Lung (tissue), 11 donors: ENCODE measurements at regions not wholly inside any gene's neighbourhood (a gene's known extent, or its start where the extent isn't known, plus 50 kb on each side); places are given as distances from the start of the nearest gene placed in this dataset.

Experiments
- ATAC-seq: fragments of 200-7000 bp; cut with Tn5 transposase; one replicate; pipeline ENCODE4 v1.9.1; 2020; ENCODE audit warnings: moderate number of reproducible peaks; ENCODE audit not compliant: insufficient read depth, low FRiP score
- DNase-seq, 3 donors: peaks; one replicate each; pipeline ENCODE4 v3.0.0-alpha.2; 2013 to 2017
- H3K27ac ChIP-seq, 2 donors: one replicate each; pipeline ENCODE4 v1.5.1; 2013; ENCODE audit warnings: mild to moderate bottlenecking in 2 of 2, moderate library complexity in 2 of 2, control low read depth in 1 of 2, inconsistent platforms in 1 of 2, low read depth in 1 of 2, low read length in 1 of 2
- H3K27me3 ChIP-seq, 3 donors: one replicate each; pipeline ENCODE4 v1.5.1; 2013; ENCODE audit warnings: low read length in 2 of 3; ENCODE audit not compliant: control insufficient read depth in 3 of 3, insufficient read depth in 3 of 3
- H3K36me3 ChIP-seq, 4 donors: one replicate each; pipeline ENCODE4 v1.5.1; 2013; ENCODE audit warnings: low read length in 4 of 4, mild to moderate bottlenecking in 1 of 4, moderate library complexity in 1 of 4; ENCODE audit not compliant: control insufficient read depth in 4 of 4, insufficient read depth in 4 of 4
- H3K4me1 ChIP-seq, 5 donors: one replicate each; pipeline ENCODE4 v1.5.1; 2013; ENCODE audit warnings: low read length in 5 of 5, mild to moderate bottlenecking in 2 of 5, moderate library complexity in 1 of 5; ENCODE audit not compliant: control insufficient read depth in 5 of 5, insufficient read depth in 5 of 5
- H3K4me3 ChIP-seq: one replicate; pipeline ENCODE4 v1.5.1; 2013; ENCODE audit warnings: mild to moderate bottlenecking, control low read depth, moderate library complexity
- H3K9ac ChIP-seq, 2 donors: one replicate each; pipeline ENCODE4 v1.5.1; 2013; ENCODE audit warnings: low read length in 2 of 2, control low read depth in 1 of 2; ENCODE audit not compliant: insufficient read depth in 1 of 2
- H3K9me3 ChIP-seq, 4 donors: one replicate each; pipeline ENCODE4 v1.5.1; 2013; ENCODE audit warnings: low read length in 3 of 4, mild to moderate bottlenecking in 1 of 4, moderate library complexity in 1 of 4; ENCODE audit not compliant: control insufficient read depth in 4 of 4, insufficient read depth in 3 of 4
- WGBS, 2 donors: extraction: QIAGEN DNeasy Blood & Tissue Kit; methylation state at CpG; one replicate each; pipeline ENCODE4 v1.1.7; 2013; 5-methylcytosine and 5-hydroxymethylcytosine counted together
- TF ChIP-seq, protein P1 (sequence below): IDR thresholded peaks from 2 replicates; pipeline ENCODE4 v1.5.1; 2012; ENCODE audit warnings: mild to moderate bottlenecking; ENCODE audit errors: control extremely low read depth, extremely low read depth
- donor health status: control.
- donor health status: control.
- donor health status: Bipolar disorder and iron deficiency.
- donor health status: healthy.
- donor health status: DM: yes; HTN: yes; CAD: no.

DNA sequence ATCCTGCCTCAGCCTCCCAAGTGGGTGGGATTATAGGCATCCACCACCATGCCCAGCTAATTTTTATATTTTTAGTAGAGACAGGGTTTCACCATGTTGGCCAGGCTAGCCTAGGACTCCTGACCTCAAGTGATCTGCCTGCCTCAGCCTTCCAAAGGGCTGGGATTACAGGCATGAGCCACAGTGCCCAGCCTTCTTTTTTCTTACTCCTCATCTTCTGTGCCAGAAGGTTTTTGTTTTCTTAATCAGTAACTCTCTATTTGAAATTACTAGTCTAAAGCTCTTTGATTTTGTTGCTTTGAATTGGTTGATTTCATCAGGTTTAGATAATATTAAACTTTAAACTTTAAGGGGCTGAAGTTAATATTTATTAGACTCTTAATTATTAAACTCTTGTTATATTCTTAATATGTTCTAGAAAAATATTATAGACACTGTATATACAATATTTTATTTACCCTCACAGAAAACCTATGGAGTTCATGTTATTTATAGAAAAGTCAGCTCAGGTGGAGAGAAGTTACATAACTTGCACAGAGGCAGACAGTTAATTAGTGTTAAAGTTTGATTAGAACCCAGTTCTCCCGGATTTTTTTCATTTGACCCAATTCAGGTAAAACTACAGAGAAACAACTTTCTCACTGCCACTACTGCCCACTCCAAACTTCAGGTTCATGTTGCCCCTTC lies 177.4 kb upstream of the SGK1 start:
- no peaks in the 10 kb centered on the region for H3K4me1 ChIP-seq
- H3K9ac ChIP-seq: no peak overlapping the region
- H3K27ac ChIP-seq: no peak overlapping the region
- no peak overlapping the region for H3K4me3 ChIP-seq
- no peaks in the 10 kb centered on the region for H3K36me3 ChIP-seq
- WGBS, 2 donors: 63 to 97% methylated on average over 1 of the region's 1 CpG
- DNase-seq: no peak
- H3K27me3 ChIP-seq: no peaks in the 10 kb centered on the region
- TF ChIP-seq, protein P1, sequence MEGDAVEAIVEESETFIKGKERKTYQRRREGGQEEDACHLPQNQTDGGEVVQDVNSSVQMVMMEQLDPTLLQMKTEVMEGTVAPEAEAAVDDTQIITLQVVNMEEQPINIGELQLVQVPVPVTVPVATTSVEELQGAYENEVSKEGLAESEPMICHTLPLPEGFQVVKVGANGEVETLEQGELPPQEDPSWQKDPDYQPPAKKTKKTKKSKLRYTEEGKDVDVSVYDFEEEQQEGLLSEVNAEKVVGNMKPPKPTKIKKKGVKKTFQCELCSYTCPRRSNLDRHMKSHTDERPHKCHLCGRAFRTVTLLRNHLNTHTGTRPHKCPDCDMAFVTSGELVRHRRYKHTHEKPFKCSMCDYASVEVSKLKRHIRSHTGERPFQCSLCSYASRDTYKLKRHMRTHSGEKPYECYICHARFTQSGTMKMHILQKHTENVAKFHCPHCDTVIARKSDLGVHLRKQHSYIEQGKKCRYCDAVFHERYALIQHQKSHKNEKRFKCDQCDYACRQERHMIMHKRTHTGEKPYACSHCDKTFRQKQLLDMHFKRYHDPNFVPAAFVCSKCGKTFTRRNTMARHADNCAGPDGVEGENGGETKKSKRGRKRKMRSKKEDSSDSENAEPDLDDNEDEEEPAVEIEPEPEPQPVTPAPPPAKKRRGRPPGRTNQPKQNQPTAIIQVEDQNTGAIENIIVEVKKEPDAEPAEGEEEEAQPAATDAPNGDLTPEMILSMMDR: no peak
- ATAC-seq: no peak
- no peaks in the 10 kb centered on the region for H3K9me3 ChIP-seq

DNA sequence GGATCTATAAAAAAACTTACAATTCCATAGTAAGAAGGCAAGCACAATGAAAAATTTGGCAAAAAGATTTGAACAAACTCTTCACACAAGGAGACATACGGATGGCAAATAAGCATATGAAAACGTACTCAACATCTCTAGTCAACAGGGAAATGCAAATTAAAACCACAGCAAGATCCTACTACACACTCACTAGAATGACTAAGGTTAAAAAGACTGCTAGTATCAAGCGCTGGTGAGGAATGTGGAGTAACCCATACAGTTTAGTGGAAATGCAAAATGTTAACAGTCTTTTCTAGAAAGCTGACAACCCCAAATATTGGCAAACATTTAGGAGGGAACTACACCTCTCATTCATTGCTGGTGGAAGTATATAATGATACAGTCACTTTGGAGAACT lies 175.9 kb upstream of the SGK1 start:
- no peak for DNase-seq
- no peaks in the 10 kb centered on the region for H3K36me3 ChIP-seq
- ATAC-seq: no peak
- no peaks in the 10 kb centered on the region for H3K4me1 ChIP-seq
- no peaks in the 10 kb centered on the region for H3K27me3 ChIP-seq
- no peak overlapping the region for H3K9ac ChIP-seq
- H3K4me3 ChIP-seq: no peak overlapping the region
- H3K27ac ChIP-seq: no peak overlapping the region
- no peaks in the 10 kb centered on the region for H3K9me3 ChIP-seq
- 72 to 92% methylated on average over 3 of the region's 3 CpGs for WGBS, 2 donors
- TF ChIP-seq, protein P1: no peak

DNA sequence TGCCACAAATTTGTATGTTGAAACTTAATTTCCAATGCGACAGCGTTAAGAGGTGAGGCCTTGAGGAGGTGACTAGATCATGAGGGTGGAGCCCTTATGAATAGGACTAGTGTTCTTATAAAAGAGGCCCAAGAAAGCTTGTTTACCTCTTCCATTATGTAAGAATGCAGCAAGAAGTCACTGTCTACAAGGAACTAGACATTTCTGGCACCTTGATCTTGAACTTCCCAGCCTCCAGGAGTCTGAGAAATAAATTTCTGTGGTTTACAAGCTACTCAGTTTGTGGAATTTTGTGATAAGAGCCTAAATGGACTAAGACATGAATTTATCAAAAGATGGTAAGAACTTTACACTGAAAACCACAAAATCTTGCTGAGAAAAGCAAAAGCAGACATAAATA lies 173.6 kb upstream of the SGK1 start:
- ATAC-seq (no peak), DNase-seq (no peak)
- H3K4me3 ChIP-seq: no peak overlapping the region
- TF ChIP-seq, protein P1: no peak
- H3K4me1 ChIP-seq: no peaks in the 10 kb centered on the region
- no peak overlapping the region for H3K9ac ChIP-seq
- H3K27me3 ChIP-seq: no peaks in the 10 kb centered on the region
- no peaks in the 10 kb centered on the region for H3K9me3 ChIP-seq
- 98 to 100% methylated on average over 2 of the region's 2 CpGs for WGBS, 2 donors
- H3K36me3 ChIP-seq: no peaks in the 10 kb centered on the region
- H3K27ac ChIP-seq: no peak overlapping the region
